ENCODE measurements at regions not wholly inside any gene's neighbourhood (a gene's known extent, or its start where the extent isn't known, plus 50 kb on each side); places are given as distances from the start of the nearest gene placed in this dataset.

DNA sequence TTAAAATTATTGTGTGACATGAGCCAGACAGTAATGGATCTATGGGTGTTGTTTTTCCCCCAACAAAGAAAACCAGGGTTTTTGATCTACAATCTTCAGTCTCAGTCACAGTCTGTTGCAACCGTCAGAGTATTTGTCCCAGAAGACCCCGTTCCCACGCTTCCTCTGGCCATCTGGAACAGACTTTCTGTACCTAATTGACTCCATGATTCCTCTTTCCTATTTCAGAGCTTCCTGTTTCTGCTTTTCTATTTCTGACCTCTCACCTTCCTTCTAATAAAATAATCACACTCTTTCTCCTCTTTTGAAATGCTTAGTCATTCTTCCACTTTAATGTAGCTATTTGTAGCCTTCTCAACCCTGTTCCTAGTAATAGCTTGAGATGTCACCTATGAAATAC is 1044.8 kb downstream of the DTWD2 start:
- intact Hi-C loops (cut with DNase I) = no loop called here
- DNase-seq (ENCODE audit: low spot score) = no peak

DNA sequence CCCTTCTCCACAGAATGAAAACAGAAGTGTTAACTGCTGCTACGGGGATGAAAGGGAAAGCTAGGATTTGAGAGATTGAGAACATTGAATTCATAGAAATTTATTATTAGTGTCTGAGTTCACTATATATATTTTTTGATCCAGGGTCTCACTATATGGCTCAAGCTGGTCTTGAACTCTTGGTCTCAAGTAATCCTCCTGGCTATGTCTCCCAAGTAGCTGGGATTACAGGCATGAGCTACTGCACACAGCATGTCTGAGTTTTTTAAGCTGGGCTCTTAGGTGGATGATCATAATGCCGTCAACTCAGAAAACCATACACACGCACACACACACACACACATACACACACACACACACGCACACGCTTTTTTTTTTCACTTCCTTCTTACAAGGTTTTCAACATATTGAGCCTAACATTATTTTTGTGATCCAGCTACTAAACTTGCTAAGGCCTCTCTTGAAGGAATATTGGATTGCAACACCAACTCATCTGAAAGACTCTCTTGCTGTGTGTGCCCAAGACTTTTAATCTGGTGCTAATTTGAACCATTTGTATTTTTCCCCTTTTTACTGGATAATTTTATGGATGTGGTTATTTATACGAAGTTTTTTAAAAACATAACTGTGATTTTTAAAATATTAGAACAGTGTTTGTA is 1045.4 kb downstream of the DTWD2 start:
- no peak for DNase-seq (ENCODE audit: low spot score)
- intact Hi-C loops (cut with DNase I) = no loop called here

DNA sequence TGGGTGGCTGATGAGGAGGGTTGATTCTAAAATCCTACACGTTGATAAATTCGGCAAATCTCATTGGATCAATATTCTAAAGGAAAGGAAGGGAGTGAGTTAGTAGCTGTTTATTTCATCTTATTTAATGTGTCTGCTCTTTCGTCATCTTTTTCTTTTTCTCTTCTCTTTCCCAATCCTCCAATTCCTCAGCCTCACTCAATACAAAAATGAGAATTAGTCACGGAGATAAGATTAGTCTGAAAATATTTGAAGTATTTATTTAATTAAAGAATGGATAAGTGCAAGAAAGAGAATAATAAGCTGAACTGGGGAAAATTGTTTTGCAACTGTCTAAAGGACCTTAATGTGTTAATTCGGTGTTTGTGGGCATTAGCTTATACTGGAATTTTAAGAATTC is 1095.1 kb downstream of the DTWD2 start:
- intact Hi-C loops (cut with DNase I) = no loop called here
- no peak for DNase-seq (ENCODE audit: low spot score)

DNA sequence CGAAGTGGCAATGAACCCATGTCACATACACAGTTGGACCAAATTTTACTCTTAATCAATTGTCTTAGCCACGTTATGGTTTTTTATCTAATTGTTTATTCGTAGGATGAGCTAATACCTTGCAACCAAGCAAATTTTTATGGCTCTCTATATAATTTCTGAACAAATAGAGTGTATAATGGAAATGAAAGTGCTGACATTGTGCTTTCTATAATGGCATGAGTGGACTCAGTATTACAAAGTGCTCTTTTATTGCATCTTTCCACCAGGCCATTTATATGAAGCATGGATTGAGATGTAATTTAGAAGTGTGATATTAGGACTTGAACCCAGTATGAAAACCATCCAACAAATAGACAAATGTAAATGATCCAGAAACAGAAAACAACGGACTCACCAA is 1096.0 kb downstream of the DTWD2 start:
- intact Hi-C loops (cut with DNase I) = no loop called here
- no peak for DNase-seq (ENCODE audit: low spot score)

DNA sequence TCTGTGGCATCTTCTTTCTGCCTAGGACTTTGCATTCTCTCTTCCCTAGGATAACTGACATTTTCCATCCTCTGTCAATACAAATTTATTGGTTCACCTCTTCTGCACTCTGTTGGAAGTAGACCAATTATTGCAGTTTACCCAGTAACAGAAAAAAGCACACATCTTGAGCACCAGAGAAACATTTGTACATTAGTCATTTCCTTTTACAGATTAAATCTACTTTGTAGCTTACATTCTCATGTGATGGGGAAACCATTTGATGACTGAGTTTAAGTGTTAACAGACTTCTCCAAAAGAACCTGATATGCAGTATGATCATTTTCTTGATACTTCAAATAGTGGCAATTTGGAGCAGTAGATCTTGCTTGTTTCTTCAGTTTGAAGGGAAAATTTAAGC is 1098.8 kb downstream of the DTWD2 start:
- no peak for DNase-seq (ENCODE audit: low spot score)

DNA sequence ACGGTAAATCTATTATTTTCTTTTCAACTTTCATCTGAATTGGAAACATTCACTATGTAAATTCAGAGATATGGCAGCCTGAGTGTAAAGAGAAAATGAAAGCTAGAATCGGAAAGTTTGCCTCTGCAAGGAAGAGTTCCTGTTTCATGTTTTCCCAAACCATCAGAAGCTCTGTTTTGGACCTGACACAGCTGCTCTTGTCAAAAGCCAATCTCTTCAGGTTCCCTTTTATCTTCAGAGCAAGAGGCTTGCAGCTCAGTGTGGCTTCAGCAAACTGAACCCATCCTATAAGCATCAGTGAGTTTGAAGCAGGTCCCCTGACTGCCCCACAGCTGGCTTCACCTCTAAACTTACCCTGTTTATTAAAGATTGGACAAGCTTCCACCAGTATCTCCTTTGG is 1099.7 kb downstream of the DTWD2 start:
- intact Hi-C loops (cut with DNase I) = no loop called here

More for the DNA sequence above, 1098.8 kb downstream of the DTWD2 start:
- intact Hi-C loops (cut with DNase I) = no loop called here

DNA sequence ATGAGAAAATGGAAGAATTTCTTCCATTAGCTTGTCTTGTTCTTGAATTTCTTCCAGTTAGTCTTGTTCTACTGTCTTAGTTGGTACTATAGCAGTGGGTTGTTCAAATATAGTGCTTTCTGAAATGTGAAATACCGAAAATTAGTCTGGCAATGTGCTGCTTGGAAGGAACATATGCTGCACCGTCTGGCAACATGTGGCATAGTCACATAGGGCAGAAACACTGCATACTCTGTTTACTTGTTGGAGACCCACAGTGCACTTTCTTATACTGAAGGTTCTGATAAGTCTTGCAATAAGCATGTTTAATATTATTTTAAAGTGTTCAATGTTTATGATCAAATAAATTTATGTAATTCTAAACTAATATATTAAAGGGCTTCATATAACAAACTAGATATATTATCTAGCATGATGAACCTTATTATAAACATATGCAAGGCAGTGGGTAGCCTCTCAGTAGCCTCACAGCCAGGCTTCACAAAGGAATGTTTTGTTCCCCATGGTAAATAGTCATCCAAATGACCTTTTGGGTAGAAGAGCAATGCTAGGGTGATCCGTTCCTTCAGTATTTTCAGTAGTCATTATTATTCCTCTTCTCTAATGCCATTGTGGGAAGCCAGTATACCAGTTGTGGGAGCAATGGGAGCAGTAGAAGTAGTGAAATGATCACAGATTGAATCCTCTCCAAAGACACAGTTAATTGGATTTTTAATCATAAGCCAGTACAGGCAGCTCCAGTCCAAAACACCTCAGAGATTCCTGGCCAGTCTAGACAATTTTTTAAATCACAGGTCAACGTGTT is 1106.7 kb downstream of the DTWD2 start:
- intact Hi-C loops (cut with DNase I) = no loop called here
- no peak for DNase-seq (ENCODE audit: low spot score)

More for the DNA sequence above, 1099.7 kb downstream of the DTWD2 start:
- no peak for DNase-seq (ENCODE audit: low spot score)

DNA sequence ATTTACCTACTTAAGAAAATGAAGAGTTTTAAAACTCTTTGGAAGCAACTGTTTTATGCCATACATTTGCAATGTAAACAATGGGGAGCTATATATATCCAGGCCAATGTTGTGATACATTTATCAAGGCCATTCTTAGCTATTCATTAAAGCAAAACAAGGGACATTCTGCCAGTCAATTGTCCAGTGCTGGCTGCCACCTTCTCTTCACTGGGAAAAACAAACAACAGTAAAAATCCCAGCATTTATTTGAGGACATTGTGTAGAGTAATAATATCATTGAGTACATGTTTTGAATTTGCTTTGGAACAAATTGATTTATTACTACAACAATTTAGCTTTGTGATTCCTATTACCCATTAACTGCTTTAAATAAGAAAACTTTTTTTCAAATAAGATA is 1107.4 kb downstream of the DTWD2 start:
- no peak for DNase-seq (ENCODE audit: low spot score)
- intact Hi-C loops (cut with DNase I) = no loop called here

DNA sequence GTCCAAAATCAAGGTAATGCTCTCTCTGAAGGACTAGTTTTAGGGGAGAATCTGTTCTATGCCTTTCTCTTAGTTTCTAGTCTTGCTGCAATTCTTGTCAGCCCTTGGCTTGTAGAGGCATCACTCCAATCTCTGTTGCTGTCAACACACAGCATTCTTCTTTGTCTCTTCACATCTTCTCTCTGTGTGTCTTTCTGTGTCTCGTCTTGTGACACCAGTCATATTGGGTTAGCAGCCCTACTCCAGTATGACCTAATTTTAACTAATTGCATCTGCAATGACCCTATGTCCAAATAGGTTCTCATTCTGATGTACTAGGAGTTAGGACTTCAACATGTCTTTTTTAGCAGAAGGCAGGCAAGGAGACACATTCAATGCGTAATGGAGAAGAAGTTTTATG is 1110.6 kb downstream of the DTWD2 start:
- DNase-seq (ENCODE audit: low spot score) = no peak
- intact Hi-C loops (cut with DNase I) = no loop called here

DNA sequence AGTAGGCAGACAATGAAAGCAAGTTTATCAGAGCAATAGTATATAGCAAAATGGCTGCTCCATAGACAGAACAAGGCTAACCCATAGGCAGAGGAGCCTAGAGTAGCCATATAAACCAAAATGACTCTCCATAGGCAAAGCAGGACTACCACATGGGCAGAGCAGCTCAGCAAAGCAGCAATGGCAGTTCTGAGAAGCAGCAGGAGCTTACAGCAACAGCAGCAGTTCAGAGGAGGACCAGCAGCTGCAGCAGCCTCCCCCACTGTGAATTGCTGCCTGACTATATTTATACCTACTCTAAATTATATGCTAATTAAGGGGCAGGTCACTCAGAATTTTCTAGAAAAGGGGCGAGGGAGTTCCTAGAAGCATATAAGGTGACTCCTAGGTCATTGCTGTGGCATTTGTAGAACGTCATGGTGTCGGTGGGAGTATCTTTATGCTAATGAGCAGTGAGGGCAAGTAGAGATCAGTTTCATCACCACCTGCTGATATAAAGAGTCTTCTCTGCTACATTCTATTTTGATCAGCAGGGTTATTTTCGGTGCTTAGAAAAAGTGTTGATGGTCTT is 1115.5 kb downstream of the DTWD2 start:
- intact Hi-C loops (cut with DNase I) = no loop called here

DNA sequence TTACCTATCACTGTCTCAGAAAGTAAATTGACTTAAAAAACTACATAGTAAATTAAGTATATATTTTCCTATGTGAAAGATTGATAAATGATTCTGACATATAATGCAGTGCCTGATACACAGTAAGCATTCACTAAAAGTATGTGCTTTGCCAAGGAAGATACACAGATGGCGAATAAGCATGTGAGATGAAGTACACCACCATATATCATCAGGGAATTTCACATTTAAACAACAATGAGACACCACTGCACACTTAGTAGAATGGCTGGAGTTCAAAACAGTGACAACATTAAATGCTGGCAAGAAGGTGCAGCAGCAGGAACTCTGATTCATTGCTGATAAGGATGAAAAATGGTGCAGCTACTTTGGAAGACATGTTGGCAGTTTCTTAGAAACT is 1118.8 kb downstream of the DTWD2 start:
- intact Hi-C loops (cut with DNase I) = no loop called here
- DNase-seq (ENCODE audit: low spot score) = no peak

More for the DNA sequence above, 1115.5 kb downstream of the DTWD2 start:
- DNase-seq (ENCODE audit: low spot score) = no peak

DNA sequence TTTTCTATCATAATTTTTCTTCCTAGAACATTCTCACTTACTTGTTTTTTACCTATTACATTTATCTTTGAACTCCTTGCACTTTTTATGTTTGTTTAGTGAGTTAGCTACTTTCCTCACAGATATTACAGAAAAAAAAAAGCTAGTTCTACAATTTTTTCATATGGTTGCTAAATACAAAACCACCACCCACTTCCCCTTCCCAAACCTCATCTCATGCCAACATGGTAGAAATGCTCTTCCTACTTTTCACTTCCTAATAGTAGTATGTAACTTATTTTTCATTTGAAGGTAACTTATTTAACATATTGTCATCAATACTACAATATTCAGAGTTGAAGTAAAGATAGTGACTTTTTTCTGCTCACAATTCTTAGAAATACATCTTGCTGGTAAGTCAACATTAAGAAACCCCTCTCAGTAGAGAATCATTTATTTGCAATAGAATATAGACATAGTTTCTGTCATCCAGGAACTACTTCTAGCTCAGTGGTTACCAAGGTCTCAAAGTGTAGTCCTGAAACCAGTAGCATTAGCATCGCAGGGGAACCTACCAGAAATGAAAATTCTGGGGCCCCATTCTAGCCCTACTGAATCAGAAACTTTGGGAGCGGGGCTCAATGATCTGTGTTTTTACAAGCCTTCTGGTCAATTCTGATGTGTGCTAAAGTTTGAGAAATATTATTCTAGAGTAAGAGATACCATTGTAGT is 1124.6 kb downstream of the DTWD2 start:
- no peak for DNase-seq (ENCODE audit: low spot score)
- intact Hi-C loops (cut with DNase I) = no loop called here

DNA sequence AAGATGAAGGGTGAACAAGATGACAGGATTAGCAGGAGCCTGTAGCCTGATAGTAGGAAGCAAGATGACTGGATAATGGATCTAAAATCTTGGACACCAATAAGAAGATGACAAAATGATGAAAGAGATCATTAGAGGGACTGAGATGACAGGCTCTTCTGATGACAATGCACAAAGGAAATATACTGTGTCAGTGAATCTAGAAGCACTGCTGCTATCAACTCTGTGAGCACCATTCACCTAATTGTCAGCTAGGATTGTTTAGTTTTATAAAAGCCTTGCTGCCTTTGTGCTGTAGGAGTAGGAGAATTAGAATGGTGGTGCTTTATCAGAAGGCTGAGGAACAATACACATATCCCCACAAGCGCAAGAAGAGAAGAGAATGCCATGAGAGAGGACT is 1127.8 kb downstream of the DTWD2 start:
- intact Hi-C loops (cut with DNase I) = no loop called here
- DNase-seq (ENCODE audit: low spot score) = no peak

DNA sequence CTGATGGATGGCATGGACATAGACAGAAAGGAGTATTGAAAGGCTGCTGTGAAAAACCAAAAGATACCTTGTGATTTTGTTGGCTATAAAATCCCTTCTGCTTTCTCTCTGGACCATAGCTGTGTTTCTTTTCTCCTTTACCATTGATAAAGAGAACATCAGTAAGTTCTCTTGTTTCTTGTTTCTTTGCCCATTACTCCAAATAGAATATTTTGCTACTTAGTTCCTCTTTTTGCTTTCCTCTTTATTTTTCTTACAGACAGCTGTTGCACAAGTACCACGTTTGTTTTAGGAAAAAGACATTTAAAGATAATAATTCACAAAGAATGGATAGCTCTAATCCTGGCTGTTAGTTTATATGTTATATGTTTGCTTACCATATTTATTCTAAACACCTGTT is 1129.2 kb downstream of the DTWD2 start:
- intact Hi-C loops (cut with DNase I) = no loop called here
- no peak for DNase-seq (ENCODE audit: low spot score)

DNA sequence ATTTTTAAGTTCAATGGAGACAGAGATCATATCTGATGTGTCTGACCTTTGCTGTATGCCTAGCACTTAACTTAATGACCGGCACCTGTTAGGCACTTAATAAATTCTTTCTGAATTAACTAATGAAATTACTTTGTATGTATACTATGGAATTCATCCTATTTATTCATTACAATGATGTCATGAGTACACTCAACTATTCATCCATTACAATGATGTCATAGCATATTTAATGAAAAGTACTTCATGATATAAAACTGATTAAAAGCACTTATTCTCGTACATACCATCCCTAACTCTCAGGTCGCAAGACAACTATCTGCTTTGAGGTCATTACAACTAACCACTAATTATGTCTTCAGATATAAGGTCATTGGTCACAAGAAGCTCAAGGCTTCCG is 1131.6 kb downstream of the DTWD2 start:
- DNase-seq (ENCODE audit: low spot score) = no peak
- intact Hi-C loops (cut with DNase I) = no loop called here

DNA sequence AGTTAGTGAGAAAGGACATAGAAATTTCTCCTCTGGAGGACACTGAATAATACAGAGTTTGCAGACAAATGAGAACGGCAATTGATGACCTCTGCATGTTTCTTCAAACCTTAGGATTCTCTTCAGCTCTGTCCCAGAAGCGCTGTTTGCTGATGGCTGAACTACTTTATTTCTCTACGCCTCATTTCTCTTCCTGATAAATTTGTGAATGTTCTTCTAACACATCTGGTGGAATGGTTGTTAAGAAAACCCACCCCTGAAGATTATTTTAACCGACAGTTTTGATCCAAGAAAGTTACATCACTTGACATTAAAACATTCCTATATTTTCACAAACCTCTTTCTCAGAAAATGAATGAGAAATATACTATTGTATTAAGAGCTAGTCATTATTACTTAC is 1150.6 kb downstream of the DTWD2 start:
- DNase-seq (ENCODE audit: low spot score) = no peak
- intact Hi-C loops (cut with DNase I) = no loop called here

DNA sequence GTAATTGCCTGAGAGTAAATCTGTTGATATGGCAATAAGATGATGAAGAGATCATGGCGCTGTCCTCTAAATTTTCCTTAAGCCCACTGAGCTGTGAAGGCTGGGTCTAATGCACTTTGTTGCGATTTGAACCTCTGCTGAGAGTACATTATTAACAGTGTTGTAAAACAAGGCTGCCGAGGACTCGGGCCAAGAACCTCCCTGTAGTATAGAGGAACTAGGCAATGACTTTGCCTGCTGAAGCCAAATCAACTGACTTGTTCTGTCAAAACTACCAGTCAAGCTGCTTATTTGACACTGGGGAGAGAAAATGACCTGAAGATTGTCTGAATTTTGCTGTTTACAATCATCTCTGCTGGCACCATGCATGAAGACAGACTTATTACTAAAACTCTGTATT is 1154.7 kb downstream of the DTWD2 start:
- DNase-seq (ENCODE audit: low spot score) = no peak
- intact Hi-C loops (cut with DNase I) = no loop called here

DNA sequence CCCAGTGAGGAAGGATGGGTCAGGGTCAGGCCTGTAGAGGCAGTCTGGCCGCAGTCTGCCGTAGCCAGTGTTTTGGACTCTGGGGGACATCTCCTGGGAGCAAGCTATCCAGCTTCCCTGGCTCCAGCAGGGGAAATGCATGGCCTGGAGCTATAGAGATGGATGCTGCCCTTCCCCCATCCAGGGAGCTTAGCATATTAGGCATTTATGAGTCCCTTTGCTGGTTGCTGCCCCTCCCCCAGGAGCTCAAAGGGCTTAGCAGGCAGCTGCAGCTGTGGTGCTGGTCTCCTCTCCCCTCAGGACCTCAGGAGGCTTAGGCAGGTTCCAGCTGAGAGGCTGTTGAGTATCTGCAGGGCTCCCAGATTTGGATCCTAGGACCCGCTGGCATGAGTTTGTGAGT is 1158.7 kb downstream of the DTWD2 start:
- intact Hi-C loops (cut with DNase I) = no loop called here
- no peak for DNase-seq (ENCODE audit: low spot score)

DNA sequence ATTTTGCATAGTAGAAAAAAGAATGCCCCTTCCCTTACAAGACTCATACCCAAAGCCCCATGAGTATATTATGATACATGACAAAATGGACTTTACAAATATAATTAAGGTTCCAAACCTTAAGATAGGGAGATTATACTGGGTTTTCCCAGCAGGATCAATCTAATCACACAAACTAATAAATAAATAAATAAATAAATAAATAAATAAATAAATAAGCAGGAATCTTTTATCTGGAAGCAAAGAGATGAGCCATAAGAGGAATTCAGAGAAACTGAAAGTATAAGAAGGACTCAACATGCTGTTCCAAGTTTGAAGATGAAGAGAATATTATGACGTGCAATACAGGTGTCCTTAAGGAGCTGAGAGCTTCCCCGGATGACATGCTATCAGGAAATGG is 1174.5 kb downstream of the DTWD2 start:
- DNase-seq (ENCODE audit: low spot score) = no peak
- intact Hi-C loops (cut with DNase I) = no loop called here

DNA sequence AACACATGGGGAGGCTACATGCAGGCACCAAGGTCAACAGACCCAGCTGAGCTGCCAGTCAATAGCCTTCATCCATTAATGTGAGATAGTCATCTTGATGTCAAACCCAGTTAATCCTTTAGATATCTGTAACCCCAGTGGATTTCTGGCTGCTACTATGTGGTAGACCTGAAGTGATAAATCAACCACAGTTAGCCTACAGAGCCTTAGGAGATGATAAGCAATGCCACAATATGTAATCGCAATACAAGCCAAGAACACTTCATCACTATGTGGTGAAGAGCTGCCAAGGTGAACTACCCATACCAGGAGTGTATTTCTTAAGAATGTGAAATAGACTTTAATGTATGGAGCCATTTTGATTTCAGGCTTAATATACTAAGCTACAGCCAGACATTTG is 1175.5 kb downstream of the DTWD2 start:
- no peak for DNase-seq (ENCODE audit: low spot score)
- intact Hi-C loops (cut with DNase I) = no loop called here

DNA sequence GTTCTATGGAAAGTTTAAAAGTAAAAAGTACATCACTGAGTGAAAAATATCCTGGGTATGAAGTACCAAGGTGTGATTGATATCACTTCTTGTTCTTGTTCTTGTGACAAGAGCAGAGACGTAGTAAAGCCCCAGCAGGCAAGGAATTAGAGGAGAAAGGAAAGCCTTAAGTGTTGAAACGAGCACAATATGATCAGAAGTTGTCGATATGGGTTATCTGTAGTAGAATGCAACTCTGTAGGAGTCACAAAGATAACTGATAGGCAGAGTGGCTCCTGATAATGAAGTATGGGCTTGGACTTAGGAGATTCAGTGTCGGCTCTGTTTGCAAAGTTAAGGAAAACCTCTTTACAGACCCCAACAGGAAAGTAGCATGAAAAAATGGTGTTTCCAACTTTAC is 1179.1 kb downstream of the DTWD2 start:
- DNase-seq (ENCODE audit: low spot score) = no peak
- intact Hi-C loops (cut with DNase I) = no loop called here

Data from cardiac septum (tissue), 1 donor.